ENCODE measurements at regions not wholly inside any gene's neighbourhood (a gene's known extent, or its start where the extent isn't known, plus 50 kb on each side); places are given as distances from the start of the nearest gene placed in this dataset.
"Not testable (repeated sequence)": the region's sequence is repeated elsewhere in the genome, so short reads cannot be mapped to it uniquely, and the experiment has no call there.

DNA sequence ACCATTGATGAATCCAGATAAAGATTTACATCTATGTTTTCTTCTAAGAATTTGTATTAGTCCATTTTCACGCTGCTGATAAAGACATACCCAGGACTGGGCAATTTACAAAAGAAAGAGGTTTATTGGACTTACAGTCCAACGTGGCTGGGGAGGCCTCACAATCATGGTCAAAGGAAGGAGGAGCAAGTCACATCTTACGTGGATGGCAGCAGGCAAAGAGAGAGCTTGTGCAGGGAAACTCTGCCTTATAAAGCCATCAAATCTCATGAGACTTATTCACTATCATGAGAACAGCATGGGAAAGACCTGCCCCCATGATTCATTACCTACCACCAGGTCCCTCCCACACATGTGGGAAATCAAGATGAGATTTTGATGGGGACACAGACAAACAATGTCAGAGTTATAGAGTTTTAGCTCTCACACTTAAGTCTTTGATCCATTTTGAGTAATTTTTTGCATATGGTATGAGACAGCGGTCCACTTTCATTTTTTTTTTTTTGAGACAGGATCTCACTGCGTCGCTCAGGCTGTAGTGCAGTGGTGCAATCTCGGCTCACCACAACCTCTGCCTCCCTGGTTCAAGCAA, 53.5 kb upstream of the JADE2 start:
- not testable (repeated sequence) for DNase-seq

DNA sequence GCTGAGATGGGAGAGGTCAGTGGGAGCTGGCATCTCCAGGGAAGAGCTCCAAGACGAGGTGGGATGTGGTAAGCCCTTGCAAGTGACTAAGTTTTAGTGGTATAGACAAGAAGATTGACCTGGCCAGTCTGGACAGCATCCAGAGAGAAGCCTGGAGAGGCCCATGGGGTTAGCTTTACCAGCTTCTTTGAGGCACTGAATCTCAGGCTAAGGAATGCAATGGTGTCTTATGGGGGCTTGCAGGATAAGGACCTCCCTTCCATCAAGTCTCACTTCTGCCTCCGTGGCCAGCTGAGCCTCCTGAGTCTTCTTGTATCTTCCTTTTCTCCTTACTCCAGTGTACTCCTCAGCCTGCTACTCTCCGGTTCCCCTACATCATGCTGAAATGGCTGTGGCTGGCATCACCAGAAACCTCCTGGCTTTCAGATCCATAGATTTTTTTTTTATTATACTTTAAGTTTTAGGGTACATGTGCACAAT, 56.5 kb upstream of the JADE2 start:
- no peak for DNase-seq

DNA sequence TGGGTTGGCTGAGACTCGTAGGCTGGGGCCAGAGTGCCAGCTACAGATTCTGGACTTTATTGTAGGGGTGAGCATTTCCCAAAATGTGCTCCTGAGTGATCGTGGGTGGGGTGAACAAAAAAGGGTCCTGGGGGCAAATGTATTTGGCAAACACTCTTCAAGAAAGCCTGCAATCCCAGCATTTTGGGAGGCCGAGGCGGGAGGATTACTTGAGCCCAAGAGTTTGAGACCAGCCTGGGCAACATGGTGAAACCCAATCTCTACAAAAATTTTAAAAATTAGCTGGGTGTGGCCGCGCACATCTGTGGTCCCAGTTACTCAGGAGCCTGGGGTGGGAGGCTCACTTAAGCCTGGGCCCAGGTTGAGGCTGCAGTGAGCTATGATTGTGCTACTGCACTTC, 55.5 kb upstream of the CDKN2AIPNL start:
- DNase-seq = no peak

DNA sequence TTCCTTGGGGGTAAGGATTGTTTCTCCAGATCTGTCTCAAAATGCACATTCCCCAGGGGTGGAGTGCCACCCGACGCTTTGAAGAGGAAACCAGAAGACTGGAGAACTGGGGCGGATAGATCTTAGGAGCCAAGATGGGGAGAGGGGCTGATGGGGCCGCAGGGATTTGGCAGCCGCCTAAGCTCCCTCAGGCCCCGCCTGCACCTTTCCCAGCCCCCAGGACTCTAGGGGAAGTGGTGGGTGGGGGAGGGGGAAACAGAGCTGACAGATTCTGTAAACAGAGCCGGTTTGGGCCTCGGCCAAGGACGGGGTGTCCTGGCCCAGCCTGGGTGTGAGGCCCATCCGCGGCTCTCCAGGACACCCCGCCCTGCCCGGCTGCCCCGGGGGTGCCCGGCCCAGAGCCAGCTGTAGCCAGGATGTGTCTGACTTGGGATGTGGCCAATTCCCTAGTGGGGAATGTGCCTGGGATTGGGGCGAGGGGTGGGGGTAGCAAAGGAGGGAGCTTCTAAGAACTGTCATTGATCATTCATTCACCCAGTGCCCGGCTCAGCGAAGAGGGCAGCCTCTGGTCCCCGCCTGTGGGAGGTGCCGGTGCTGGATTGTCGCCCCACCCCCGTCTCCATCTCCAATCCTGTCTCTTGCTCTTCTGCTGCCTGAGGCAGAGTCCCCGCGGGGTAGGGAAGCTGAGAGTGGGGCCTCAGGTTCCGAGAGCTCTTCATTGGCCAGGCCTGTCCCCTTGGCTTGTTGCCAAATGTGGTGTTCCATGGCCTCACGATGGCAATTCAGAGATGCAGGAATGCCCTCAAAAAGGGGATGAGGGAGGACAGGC, 54.8 kb upstream of the CDKN2AIPNL start:
- peak; percentile 26 for DNase-seq

DNA sequence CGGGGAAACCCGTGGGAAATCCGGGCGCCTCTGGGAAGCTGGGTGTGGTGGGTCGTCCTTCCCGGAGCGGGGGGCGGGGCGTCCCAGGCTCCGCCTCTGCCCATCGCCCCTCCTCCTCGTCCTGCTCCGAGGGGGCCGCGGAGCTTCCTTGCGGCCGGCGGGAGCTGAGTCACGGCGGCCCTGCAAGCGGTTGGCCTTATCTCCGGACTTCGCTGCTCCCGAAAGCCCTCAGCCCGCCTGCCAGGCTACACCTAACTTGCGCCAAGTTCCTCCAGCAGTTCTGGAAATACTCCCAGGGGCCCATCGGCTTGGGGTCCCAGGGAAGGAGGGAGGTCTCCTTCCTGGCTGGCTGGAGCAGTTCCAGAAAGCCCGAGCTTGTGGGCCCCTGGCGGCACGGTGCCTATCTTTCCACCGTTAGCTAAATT, 54.1 kb upstream of the CDKN2AIPNL start:
- peak; percentile 31 for DNase-seq

DNA sequence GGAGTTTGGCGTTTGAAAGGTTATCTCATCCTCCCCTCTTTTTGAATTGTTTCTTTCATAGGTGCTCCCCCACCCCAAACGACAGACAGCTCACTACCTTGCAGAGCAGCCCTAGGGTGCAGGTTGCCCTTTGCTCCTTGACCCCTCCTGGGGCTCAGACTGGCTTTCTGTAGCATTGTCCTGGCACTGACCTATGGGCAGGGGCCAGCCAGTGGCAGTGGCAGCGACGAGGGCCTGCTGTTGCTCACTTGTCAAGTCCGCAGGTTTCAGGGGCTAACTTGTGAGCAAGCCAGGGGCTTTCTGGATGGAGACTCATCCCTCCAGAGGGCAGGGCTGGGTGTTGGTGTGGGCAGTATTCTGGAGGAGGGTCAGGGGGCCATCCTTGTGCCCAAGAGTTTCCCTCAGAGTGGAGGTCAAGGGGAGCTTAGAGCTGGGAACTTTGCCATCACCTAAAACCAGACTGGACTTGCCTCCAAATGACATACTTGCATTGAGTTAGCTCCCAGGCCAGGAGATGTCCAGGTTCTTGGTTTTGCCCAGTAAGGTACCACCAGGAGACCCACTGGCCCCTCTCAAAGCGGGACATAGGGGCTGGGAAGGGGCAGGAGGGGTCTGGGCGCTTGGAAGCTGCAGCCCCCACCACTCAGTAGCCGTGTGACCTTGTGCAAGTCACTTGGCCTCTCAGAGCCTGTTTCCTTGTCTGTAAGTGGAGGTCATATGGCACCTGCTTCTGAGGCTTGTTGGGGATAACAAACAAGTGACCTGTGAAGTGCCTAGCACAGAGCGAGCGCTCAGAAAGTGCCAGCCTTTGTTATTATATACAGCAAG, 53.5 kb upstream of the CDKN2AIPNL start:
- no peak for DNase-seq

DNA sequence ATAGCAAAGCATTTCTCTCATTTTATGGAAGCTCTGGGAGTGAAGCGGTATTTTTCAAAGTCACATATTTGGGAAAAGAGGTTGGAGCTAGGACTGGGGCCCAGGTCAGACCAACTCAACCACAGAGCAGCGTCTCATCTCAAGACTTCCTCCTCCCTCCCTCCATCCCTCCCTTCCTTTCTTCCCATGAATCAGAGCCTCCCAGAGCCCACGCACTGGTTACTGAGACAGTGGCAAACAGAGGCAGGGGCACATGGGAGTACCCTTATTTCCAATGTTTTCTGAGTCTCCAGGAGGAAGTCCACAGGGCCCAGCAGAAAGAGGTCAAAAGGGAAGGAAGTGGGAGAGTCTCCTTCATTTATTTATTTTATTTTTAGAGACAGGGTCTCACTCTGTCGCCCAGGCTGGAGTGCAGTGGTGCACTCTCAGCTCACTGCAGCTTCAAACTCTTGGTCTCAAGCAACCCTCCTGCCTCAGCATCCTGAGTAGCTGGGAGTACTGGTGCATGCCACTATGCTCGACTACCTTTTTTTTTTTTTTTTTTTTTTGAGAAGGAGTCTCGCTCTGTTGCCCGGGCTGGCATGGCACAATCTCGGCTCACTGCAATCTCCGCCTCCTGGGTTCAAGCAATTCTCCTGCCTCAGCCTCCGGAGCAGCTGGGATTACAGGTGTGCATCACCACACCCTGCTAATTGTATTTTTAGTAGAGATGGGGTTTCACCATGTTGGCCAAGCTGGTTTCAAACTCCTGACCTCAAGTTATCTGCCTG, 52.5 kb upstream of the CDKN2AIPNL start:
- no peak for DNase-seq

DNA sequence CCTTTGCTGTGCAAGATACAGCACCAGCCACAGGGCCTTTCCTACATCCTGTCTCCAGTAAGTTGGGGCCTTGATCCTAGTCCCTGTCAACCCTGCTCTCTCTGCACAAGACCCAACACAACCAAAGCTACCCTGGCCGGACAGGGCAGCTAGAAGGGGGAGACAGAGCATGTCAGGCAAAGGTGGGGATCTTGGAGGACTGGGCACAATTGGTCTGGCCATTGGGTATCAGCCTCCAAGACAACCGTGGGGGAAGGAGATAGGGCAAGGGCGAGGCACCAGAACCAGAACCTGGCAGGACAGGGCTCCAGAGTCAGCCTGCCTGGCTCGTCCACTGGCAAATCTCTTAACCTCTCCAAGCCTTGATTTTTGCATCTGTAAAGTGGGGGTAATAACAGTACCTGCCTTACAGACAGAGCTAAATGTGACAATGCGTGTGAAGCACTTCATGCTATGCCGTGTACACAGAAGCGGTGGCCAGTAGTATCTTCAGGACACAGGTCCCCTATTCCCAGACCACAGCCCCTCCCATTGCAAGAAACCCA, 51.6 kb upstream of the CDKN2AIPNL start:
- DNase-seq = no peak

DNA sequence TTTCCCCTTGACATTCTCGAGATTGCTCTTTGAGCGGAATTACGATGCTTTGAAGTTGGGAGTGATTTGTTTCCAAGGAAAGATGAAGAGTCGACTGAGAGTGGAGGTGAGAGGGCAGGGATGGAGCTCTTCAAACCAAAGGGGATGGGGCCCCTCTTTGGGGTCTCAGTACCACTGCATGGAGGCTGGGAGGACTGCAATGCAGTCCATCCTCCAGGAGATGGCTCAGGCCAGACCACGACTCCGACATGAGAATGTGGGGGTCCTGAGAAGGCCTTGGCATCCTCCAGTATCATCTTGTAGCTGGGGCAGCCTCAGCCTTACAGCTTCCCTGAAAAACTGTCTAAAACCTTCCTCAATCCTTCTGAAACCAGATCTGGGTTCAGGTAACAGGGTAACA, 51.1 kb upstream of the CDKN2AIPNL start:
- no peak for DNase-seq

DNA sequence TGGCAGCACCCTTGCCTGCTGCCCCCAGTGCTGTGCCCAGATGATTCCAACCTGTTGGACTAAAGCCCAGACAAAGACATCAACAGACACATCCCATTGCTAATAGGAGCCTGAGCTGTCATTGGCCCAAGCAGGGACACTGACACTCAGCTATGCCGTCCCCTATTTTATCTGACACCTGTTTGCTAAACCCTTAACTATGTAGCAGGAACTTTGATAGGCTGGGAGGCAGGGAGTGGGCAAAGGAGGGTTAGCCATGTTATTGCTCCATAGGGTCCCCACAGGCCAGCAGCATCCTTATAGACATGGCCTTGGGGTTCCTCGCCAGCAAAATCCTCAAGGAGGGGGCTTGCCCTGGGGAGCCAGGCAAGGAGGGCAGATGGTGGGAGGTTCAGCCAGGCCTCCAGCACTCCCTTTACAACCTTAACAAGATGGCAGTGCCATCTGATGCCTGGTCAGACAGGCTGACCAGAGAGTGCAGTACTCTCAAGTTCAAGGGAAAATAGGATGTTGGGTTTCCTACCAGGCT, 50.4 kb upstream of the CDKN2AIPNL start:
- DNase-seq = no peak
